B cell (primary cell): ENCODE measurements at regions not wholly inside any gene's neighbourhood (a gene's known extent, or its start where the extent isn't known, plus 50 kb on each side); places are given as distances from the start of the nearest gene placed in this dataset.
"Not testable (repeated sequence)": the region's sequence is repeated elsewhere in the genome, so short reads cannot be mapped to it uniquely, and the experiment has no call there.

Experiments used
- EZH2 ChIP-seq: IDR thresholded peaks from 2 replicates; pipeline ENCODE4 v1.6.1; 2012; ENCODE audit warnings: borderline replicate concordance, low read depth, mild to moderate bottlenecking, moderate library complexity, low read length; ENCODE audit not compliant: insufficient read depth, poor library complexity, severe bottlenecking
- TF ChIP-seq, protein P1 (sequence below): fragments of 200-600 bp; IDR thresholded peaks from one replicate; pipeline ENCODE4 v1.8.0; 2022; ENCODE audit warnings: antibody characterized with exemption, mild to moderate bottlenecking

DNA sequence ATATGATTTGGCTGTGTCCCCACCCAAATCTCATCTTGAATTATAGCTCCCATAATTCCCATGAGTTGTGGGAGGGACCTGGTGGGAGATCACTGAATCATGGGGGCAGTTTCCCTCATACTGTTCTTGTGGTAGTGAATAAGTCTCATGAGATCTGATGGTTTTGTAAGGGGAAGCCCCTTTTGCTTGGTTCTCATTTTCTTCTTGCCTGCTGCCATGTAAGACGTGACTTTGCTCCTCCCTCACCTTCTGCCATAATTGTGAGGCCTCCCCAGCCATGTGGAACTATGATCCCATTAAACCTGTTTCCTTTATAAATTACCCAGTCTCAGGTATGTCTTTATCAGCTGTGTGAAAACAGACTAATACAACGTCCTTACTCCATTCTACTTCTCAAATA, 108.5 kb upstream of the SCAF8 start:
- TF ChIP-seq, protein P1, sequence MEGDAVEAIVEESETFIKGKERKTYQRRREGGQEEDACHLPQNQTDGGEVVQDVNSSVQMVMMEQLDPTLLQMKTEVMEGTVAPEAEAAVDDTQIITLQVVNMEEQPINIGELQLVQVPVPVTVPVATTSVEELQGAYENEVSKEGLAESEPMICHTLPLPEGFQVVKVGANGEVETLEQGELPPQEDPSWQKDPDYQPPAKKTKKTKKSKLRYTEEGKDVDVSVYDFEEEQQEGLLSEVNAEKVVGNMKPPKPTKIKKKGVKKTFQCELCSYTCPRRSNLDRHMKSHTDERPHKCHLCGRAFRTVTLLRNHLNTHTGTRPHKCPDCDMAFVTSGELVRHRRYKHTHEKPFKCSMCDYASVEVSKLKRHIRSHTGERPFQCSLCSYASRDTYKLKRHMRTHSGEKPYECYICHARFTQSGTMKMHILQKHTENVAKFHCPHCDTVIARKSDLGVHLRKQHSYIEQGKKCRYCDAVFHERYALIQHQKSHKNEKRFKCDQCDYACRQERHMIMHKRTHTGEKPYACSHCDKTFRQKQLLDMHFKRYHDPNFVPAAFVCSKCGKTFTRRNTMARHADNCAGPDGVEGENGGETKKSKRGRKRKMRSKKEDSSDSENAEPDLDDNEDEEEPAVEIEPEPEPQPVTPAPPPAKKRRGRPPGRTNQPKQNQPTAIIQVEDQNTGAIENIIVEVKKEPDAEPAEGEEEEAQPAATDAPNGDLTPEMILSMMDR, result not testable (repeated sequence)
- not testable (repeated sequence) for TF ChIP-seq EZH2
